Keratinocyte (primary cell): ENCODE measurements at regions not wholly inside any gene's neighbourhood (a gene's known extent, or its start where the extent isn't known, plus 50 kb on each side); places are given as distances from the start of the nearest gene placed in this dataset.

Experiments used
- DNase-seq: peaks from one replicate; pipeline ENCODE4 v3.0.0-alpha.2; 2011; ENCODE audit warnings: low read depth, missing footprints, low spot score
- FAIRE-seq: peaks from 2 replicates; lab custom pipeline; 2011; peaks lifted over from hg19 to GRCh38; lab: Jason Lieb, UNC
- H2AFZ ChIP-seq: 2 replicates; pipeline ENCODE4 v1.6.0; 2012; ENCODE audit warnings: low read length, control low read depth, inconsistent platforms; ENCODE audit not compliant: control insufficient read depth
- H3K27ac ChIP-seq: 2 replicates; pipeline ENCODE4 v1.5.1; 2011; ENCODE audit warnings: low read length; ENCODE audit not compliant: control insufficient read depth, insufficient read depth
- H3K27me3 ChIP-seq: 3 replicates; pipeline ENCODE4 v1.6.0; 2011; ENCODE audit warnings: low read length; ENCODE audit not compliant: control insufficient read depth, insufficient read depth; ENCODE audit errors: extremely low read depth
- H3K36me3 ChIP-seq, 2 experiments: 2 replicates in 1 of 2; 3 replicates in 1 of 2; pipeline ENCODE4 v1.5.1; 2011; ENCODE audit warnings: low read length in 2 of 2, mild to moderate bottlenecking in 1 of 2; ENCODE audit not compliant: control insufficient read depth in 2 of 2, insufficient read depth in 2 of 2; ENCODE audit errors: extremely low read depth in 1 of 2
- H3K4me1 ChIP-seq: 3 replicates; pipeline ENCODE4 v1.5.1; 2011; ENCODE audit warnings: low read length; ENCODE audit not compliant: control insufficient read depth, insufficient read depth; ENCODE audit errors: extremely low read depth
- H3K4me2 ChIP-seq: 3 replicates; pipeline ENCODE4 v1.6.0; 2011; ENCODE audit warnings: low read depth, low read length; ENCODE audit not compliant: control insufficient read depth, insufficient read depth; ENCODE audit errors: extremely low read depth
- H3K4me3 ChIP-seq, 3 experiments: fragments of 200-600 bp in 1 of 3; sonication (generic) in 1 of 3; 2 replicates in 2 of 3; 3 replicates in 1 of 3; pipeline ENCODE4 v1.5.1; 2011 to 2016; ENCODE audit warnings: low read length in 3 of 3, mild to moderate bottlenecking in 3 of 3, control low read depth in 2 of 3, inconsistent platforms in 1 of 3, low read depth in 1 of 3, mixed read lengths in 1 of 3, mixed run types in 1 of 3, moderate library complexity in 1 of 3; ENCODE audit not compliant: control insufficient read depth in 2 of 3, insufficient read depth in 2 of 3; ENCODE audit errors: extremely low read depth in 1 of 3
- H3K79me2 ChIP-seq: 2 replicates; pipeline ENCODE4 v1.6.0; 2012; ENCODE audit warnings: low read length; ENCODE audit not compliant: control insufficient read depth, insufficient read depth
- H3K9ac ChIP-seq: 3 replicates; pipeline ENCODE4 v1.6.0; 2011; ENCODE audit warnings: low read length; ENCODE audit not compliant: control insufficient read depth, insufficient read depth; ENCODE audit errors: extremely low read depth
- H3K9me1 ChIP-seq: 3 replicates; pipeline ENCODE4 v1.6.0; 2011; ENCODE audit warnings: low read length; ENCODE audit not compliant: control insufficient read depth, insufficient read depth; ENCODE audit errors: extremely low read depth
- H3K9me3 ChIP-seq: 2 replicates; pipeline ENCODE4 v1.5.1; 2012; ENCODE audit warnings: low read depth, low read length; ENCODE audit not compliant: control insufficient read depth
- H4K20me1 ChIP-seq: 3 replicates; pipeline ENCODE4 v1.6.0; 2011; ENCODE audit warnings: low read length; ENCODE audit not compliant: control insufficient read depth, insufficient read depth; ENCODE audit errors: extremely low read depth
- EZH2 ChIP-seq: IDR thresholded peaks from one replicate; pipeline ENCODE4 v1.6.1; 2012; ENCODE audit warnings: inconsistent platforms, mild to moderate bottlenecking, low read length, moderate library complexity
- dilution Hi-C: fragments of 300-500 bp; cut with MboI; formaldehyde crosslinking; loops from one replicate; pipeline ENCODE4 v1.7.0; 2020; ENCODE audit warnings: low sequenced_read_pairs; ENCODE audit not compliant: extremely low pct_ligation_motif_present
- TF ChIP-seq, protein P1 (sequence below), 3 experiments: IDR thresholded peaks in 1 of 3; conservative IDR thresholded peaks in 1 of 3; optimal IDR thresholded peaks in 1 of 3; 2 replicates in 2 of 3; 3 replicates in 1 of 3; pipeline versions ENCODE3 to v1.5.1; 2011; ENCODE audit warnings: low read length in 3 of 3, mild to moderate bottlenecking in 3 of 3, moderate library complexity in 2 of 3, control low read depth in 1 of 3, inconsistent platforms in 1 of 3; ENCODE audit not compliant: insufficient read depth in 2 of 3; ENCODE audit errors: extremely low read depth in 1 of 3

DNA sequence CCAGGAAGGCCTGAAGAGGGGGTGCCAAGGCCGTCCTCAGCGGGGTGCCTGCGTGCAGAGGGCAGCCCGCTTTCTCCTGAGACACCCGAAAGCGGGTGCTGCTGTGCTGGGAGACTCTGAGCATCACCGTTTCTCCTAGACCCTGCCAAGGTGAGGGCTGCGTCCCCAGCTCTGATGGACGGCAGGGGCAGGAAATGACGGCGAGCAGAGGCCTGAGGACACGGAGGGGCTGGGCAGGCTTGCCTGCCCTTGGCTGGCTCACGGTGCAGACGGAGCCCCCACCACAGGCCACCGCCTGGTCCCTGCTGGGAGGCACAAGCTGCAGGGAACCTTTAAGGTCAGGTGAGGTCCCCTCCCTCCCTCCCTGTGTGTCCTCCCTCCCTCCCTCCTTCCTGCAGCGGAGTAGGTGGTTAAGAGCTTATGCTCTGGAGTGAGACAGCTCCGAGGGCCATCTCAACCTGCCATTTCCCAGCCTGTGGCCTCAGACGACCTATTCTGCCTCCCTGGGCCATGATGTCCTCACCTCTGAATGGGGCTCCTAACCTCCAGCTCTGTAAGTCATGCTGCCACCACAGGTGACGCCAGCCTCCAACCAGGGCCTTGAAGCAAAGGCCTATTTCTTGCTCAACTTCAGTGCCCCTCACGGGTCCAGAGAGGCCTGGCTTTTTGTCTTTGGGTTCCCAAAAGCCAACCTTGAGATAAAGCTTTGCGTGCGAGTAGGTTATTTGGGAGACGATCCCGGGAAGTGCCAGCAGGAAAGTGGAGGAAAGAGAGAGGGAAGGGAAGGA lies 54.2 kb upstream of the GRPEL1 start:
- FAIRE-seq (no peak), DNase-seq (no peak)
- no peaks in the 10 kb centered on the region for H3K9me1 ChIP-seq
- H2AFZ ChIP-seq: no peak overlapping the region
- H3K4me1 ChIP-seq: peaks cover 8% of the 10 kb centered on the region
- no peaks in the 10 kb centered on the region for H3K27me3 ChIP-seq
- H3K36me3 ChIP-seq: no peaks in the 10 kb centered on the region
- dilution Hi-C loops: no loop called here
- H3K9ac ChIP-seq: no peak overlapping the region
- no peaks in the 10 kb centered on the region for H3K9me3 ChIP-seq
- H4K20me1 ChIP-seq: no peaks in the 10 kb centered on the region
- no peak overlapping the region for H3K27ac ChIP-seq
- H3K4me3 ChIP-seq: no peak overlapping the region
- TF ChIP-seq, protein P1, sequence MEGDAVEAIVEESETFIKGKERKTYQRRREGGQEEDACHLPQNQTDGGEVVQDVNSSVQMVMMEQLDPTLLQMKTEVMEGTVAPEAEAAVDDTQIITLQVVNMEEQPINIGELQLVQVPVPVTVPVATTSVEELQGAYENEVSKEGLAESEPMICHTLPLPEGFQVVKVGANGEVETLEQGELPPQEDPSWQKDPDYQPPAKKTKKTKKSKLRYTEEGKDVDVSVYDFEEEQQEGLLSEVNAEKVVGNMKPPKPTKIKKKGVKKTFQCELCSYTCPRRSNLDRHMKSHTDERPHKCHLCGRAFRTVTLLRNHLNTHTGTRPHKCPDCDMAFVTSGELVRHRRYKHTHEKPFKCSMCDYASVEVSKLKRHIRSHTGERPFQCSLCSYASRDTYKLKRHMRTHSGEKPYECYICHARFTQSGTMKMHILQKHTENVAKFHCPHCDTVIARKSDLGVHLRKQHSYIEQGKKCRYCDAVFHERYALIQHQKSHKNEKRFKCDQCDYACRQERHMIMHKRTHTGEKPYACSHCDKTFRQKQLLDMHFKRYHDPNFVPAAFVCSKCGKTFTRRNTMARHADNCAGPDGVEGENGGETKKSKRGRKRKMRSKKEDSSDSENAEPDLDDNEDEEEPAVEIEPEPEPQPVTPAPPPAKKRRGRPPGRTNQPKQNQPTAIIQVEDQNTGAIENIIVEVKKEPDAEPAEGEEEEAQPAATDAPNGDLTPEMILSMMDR (optimal IDR thresholded peaks at IDR 0.05 in 1 of 3, IDR thresholded peaks at IDR 0.05 in 1 of 3, conservative IDR thresholded peaks at IDR 0.05 in 1 of 3; ENCODE audit: extremely low read depth in 1 of 3, insufficient read depth in 2 of 3, low read length in 3 of 3): no peak
- no peak for TF ChIP-seq EZH2
- no peaks in the 10 kb centered on the region for H3K79me2 ChIP-seq
- H3K4me2 ChIP-seq: no peak overlapping the region

DNA sequence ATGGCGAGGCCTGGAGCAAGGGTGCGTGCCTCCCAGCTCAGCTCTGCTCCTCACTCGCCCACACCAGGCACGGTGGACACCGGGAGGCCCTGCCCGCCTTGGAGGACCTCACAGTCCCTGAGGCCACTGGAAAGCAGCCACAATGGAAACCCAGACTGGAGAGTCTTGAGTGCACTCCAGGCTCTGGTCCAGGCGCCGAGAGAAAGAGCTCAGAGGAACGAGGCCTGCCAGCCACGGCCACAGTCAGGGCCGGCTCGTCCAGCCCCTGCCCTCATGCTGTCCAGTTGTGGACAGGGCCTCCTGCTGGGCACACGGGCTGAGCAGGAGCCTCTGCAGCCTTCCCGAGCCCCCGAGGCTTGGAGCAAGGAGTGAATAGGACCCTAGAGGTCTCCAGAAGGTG lies 53.3 kb upstream of the GRPEL1 start:
- no peak for FAIRE-seq
- Histone ChIP-seq H4K20me1 (no peaks in the 10 kb centered on the region), H2AFZ (no peak overlapping the region), H3K27ac (no peak overlapping the region), H3K4me3 (no peak overlapping the region), H3K4me2 (no peak overlapping the region), H3K27me3 (no peaks in the 10 kb centered on the region), H3K9me1 (no peaks in the 10 kb centered on the region), H3K4me1 (peaks cover 8% of the 10 kb centered on the region), H3K36me3 (no peaks in the 10 kb centered on the region), H3K9ac (no peak overlapping the region), H3K9me3 (no peaks in the 10 kb centered on the region), H3K79me2 (no peaks in the 10 kb centered on the region)
- DNase-seq: no peak
- dilution Hi-C loops: no loop called here
- TF ChIP-seq EZH2: no peak
- TF ChIP-seq, protein P1 (optimal IDR thresholded peaks at IDR 0.05 in 1 of 3, IDR thresholded peaks at IDR 0.05 in 1 of 3, conservative IDR thresholded peaks at IDR 0.05 in 1 of 3; ENCODE audit: extremely low read depth in 1 of 3, insufficient read depth in 2 of 3, low read length in 3 of 3): no peak
